ENCODE measurements at regions not wholly inside any gene's neighbourhood (a gene's known extent, or its start where the extent isn't known, plus 50 kb on each side); places are given as distances from the start of the nearest gene placed in this dataset.

GRCh38 chr7:140249036-140249806 lies 72.4 kb upstream of the KDM7A start (continued):
- TF ChIP-seq, protein P1, sequence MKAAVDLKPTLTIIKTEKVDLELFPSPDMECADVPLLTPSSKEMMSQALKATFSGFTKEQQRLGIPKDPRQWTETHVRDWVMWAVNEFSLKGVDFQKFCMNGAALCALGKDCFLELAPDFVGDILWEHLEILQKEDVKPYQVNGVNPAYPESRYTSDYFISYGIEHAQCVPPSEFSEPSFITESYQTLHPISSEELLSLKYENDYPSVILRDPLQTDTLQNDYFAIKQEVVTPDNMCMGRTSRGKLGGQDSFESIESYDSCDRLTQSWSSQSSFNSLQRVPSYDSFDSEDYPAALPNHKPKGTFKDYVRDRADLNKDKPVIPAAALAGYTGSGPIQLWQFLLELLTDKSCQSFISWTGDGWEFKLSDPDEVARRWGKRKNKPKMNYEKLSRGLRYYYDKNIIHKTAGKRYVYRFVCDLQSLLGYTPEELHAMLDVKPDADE (CRISPR knock-in tag; IDR thresholded peaks at IDR 0.05) = no peak
- TF ChIP-seq MTF2 (CRISPR knock-in tag; IDR thresholded peaks at IDR 0.05; ENCODE audit: borderline replicate concordance) (no peak), ZNF296 (CRISPR knock-in tag; conservative IDR thresholded peaks at IDR 0.05) (no peak), SMARCC2 (IDR thresholded peaks at IDR 0.05) (no peak), HMGA1 (CRISPR knock-in tag; conservative IDR thresholded peaks at IDR 0.05) (no peak), NFIC (IDR thresholded peaks at IDR 0.05; ENCODE audit: low read length) (peak; percentile 90), CENPBD1 (CRISPR knock-in tag; IDR thresholded peaks at IDR 0.05; ENCODE audit: borderline replicate concordance, low read depth) (no peak), FOXK2 (IDR thresholded peaks at IDR 0.05) (peak; percentile 93), HNRNPH1 (optimal IDR thresholded peaks at IDR 0.05; ENCODE audit: low read depth, low read length) (no peak), ZNF468 (CRISPR knock-in tag; IDR thresholded peaks at IDR 0.05) (no peak), ZNF746 (CRISPR knock-in tag; IDR thresholded peaks at IDR 0.05) (no peak; the same call in 1 of the 2 replicates), HOXD1 (CRISPR knock-in tag; IDR thresholded peaks at IDR 0.05) (no peak), CBX5 (CRISPR knock-in tag; IDR thresholded peaks at IDR 0.05; ENCODE audit: borderline replicate concordance) (no peak), ZBTB37 (CRISPR knock-in tag; IDR thresholded peaks at IDR 0.05) (no peak), FOXC1 (CRISPR knock-in tag; IDR thresholded peaks at IDR 0.05; ENCODE audit: borderline replicate concordance) (no peak), HIVEP1 (CRISPR knock-in tag; IDR thresholded peaks at IDR 0.05) (no peak), ZNF484 (CRISPR knock-in tag; IDR thresholded peaks at IDR 0.05; ENCODE audit: borderline replicate concordance, low read depth) (no peak), ZNF274 (CRISPR knock-in tag; IDR thresholded peaks at IDR 0.05) (no peak), STAT6 (CRISPR knock-in tag; IDR thresholded peaks at IDR 0.05; ENCODE audit: borderline replicate concordance) (peak; percentile 49; the same call in 1 of the 2 replicates), ZNF20 (CRISPR knock-in tag; IDR thresholded peaks at IDR 0.05) (no peak), ZFY (CRISPR knock-in tag; IDR thresholded peaks at IDR 0.05) (no peak), DR1 (CRISPR knock-in tag; IDR thresholded peaks at IDR 0.05) (no peak), AKAP8 (CRISPR knock-in tag; IDR thresholded peaks at IDR 0.05) (no peak), KDM4B (CRISPR knock-in tag; IDR thresholded peaks at IDR 0.05) (no peak), ZNF546 (CRISPR knock-in tag; conservative IDR thresholded peaks at IDR 0.05) (no peak), KDM5A (IDR thresholded peaks at IDR 0.05; ENCODE audit: borderline replicate concordance, low read length) (no peak)

Measured in HepG2 (cell line).